HAP-1 (cell line): ENCODE measurements at regions not wholly inside any gene's neighbourhood (a gene's known extent, or its start where the extent isn't known, plus 50 kb on each side); places are given as distances from the start of the nearest gene placed in this dataset.
"Not testable (repeated sequence)": the region's sequence is repeated elsewhere in the genome, so short reads cannot be mapped to it uniquely, and the experiment has no call there.

Experiments
- DNase-seq, 2 experiments: peaks; one replicate each; pipeline ENCODE4 v3.0.0-alpha.2; 2016 to 2020; ENCODE audit warnings: low spot score in 2 of 2
- H3K27me3 ChIP-seq: fragments of 250-450 bp; sonication (Bioruptor Pico); 2 replicates; pipeline ENCODE4 v1.5.1; 2020; ENCODE audit warnings: low read depth, mild to moderate bottlenecking, moderate library complexity
- H3K36me3 ChIP-seq: fragments of 250-450 bp; sonication (Bioruptor Pico); replicated peaks from 2 replicates; pipeline ENCODE4 v1.5.1; 2020; ENCODE audit warnings: mild to moderate bottlenecking
- H3K4me1 ChIP-seq: fragments of 250-450 bp; sonication (Bioruptor Pico); 2 replicates; pipeline ENCODE4 v1.5.1; 2020; ENCODE audit warnings: mild to moderate bottlenecking
- H3K4me3 ChIP-seq: fragments of 250-450 bp; sonication (Bioruptor Pico); 2 replicates; pipeline ENCODE4 v1.5.1; 2020; ENCODE audit warnings: mild to moderate bottlenecking, moderate library complexity
- H3K9me3 ChIP-seq: fragments of 250-450 bp; sonication (Bioruptor Pico); 2 replicates; pipeline ENCODE4 v1.5.1; 2020; ENCODE audit warnings: mild to moderate bottlenecking, moderate library complexity
- in situ Hi-C: fragments of 300-500 bp; cut with MboI; formaldehyde crosslinking; loops from 3 replicates; pipeline ENCODE4 v1.14.3; 2020; ENCODE audit warnings: low sequenced_read_pairs, inconsistent platforms, mixed read lengths

DNA sequence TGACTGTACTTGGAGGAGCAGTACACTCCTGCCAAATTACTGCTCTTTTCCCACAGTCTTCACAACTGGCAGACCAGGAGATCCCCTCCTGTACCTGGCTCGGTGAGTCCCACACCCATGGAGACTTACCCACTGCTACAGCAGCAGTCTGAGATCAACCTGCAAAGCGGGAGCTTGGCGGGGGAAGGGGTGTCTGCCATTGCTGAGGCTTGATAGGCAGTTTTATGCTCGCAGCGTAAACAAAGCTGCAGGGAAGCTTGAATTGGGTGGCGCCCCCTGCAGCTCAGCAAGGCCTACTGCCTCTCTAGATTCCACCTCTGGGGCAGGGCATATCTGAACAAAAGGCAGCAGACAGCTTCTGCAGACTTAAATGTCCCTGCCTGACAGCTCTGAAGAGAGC lies 74.4 kb downstream of the EXTL2 start:
- H3K9me3 ChIP-seq, in situ Hi-C loops, H3K4me1 ChIP-seq, H3K4me3 ChIP-seq, H3K27me3 ChIP-seq, H3K36me3 ChIP-seq: not testable (repeated sequence)
- peak in 1 of 2 experiments; percentile 61 for DNase-seq

DNA sequence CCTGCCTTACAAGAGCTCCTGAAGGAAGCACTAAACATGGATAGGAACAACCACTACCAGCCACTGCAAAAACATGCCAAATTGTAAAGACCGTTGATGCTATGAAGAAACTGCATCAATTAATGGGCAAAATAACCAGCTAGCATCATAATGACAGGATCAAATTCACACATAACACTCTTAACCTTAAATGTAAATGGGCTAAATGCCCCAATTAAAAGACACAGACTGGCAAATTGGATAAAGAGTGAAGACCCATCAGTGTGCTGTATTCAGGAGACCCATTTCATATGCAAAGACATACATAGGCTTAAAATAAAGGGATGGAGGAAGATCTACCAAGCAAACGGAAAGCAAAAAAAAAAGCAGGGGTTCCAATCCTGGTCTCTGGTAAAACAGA lies 72.7 kb downstream of the EXTL2 start:
- H3K27me3 ChIP-seq, H3K9me3 ChIP-seq, DNase-seq, H3K4me1 ChIP-seq, in situ Hi-C loops, H3K4me3 ChIP-seq, H3K36me3 ChIP-seq: not testable (repeated sequence)
